ENCODE measurements at regions not wholly inside any gene's neighbourhood (a gene's known extent, or its start where the extent isn't known, plus 50 kb on each side); places are given as distances from the start of the nearest gene placed in this dataset.

GRCh38 chr1:116318897-116319296 lies 54.1 kb upstream of the ATP1A1 start (continued):
- TF ChIP-seq CTBP1 (IDR thresholded peaks at IDR 0.05; ENCODE audit: borderline replicate concordance) (peak; percentile 63; the same call in 1 of the 2 replicates), ATF1 (CRISPR knock-in tag; IDR thresholded peaks at IDR 0.05) (no peak), ATF1 (tag; IDR thresholded peaks at IDR 0.05) (peak; percentile 73), ZBTB8A (IDR thresholded peaks at IDR 0.05; ENCODE audit: partially characterized antibody) (no peak), CREM (IDR thresholded peaks at IDR 0.05; ENCODE audit: low read depth) (peak; percentile 59), NRF1 (conservative IDR thresholded peaks at IDR 0.05 in 1 of 2, IDR thresholded peaks at IDR 0.05 in 1 of 2) (peak; percentile 49 to 57; a peak in 3 of 4 replicates), NFE2 (IDR thresholded peaks at IDR 0.05; ENCODE audit: low read depth) (peak; percentile 51), ZSCAN29 (IDR thresholded peaks at IDR 0.05) (no peak), LEF1 (IDR thresholded peaks at IDR 0.05) (peak; percentile 64), CXXC5 (CRISPR knock-in tag; IDR thresholded peaks at IDR 0.05) (0 out of 2 replicates have a peak, but pooled peaks have one; percentile 27), PTTG1 (tag; IDR thresholded peaks at IDR 0.05; ENCODE audit: low read depth) (no peak), ATF3 (IDR thresholded peaks at IDR 0.05) (peak; percentile 76), ATF3 (CRISPR knock-in tag; conservative IDR thresholded peaks at IDR 0.05) (no peak), ESRRA (IDR thresholded peaks at IDR 0.05; ENCODE audit: borderline replicate concordance, low read depth) (peak; percentile 95), NR2C1 (IDR thresholded peaks at IDR 0.05) (no peak), NR2C1 (tag; IDR thresholded peaks at IDR 0.05) (peak; percentile 69), ATF7 (IDR thresholded peaks at IDR 0.05) (0 out of 2 replicates have a peak, but pooled peaks have one; percentile 19)
- TF ChIP-seq, protein P1, sequence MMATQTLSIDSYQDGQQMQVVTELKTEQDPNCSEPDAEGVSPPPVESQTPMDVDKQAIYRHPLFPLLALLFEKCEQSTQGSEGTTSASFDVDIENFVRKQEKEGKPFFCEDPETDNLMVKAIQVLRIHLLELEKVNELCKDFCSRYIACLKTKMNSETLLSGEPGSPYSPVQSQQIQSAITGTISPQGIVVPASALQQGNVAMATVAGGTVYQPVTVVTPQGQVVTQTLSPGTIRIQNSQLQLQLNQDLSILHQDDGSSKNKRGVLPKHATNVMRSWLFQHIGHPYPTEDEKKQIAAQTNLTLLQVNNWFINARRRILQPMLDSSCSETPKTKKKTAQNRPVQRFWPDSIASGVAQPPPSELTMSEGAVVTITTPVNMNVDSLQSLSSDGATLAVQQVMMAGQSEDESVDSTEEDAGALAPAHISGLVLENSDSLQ (IDR thresholded peaks at IDR 0.05) = peak; percentile 62

All from K562 (cell line).